ENCODE measurements at regions not wholly inside any gene's neighbourhood (a gene's known extent, or its start where the extent isn't known, plus 50 kb on each side); places are given as distances from the start of the nearest gene placed in this dataset.
"Not testable (repeated sequence)": the region's sequence is repeated elsewhere in the genome, so short reads cannot be mapped to it uniquely, and the experiment has no call there.

GRCh38 chr4:137468836-137469235, 63.5 kb downstream of the PCDH18 start:
- no peak for DNase-seq (ENCODE audit: low spot score)

GRCh38 chr4:137467537-137467936, 64.8 kb downstream of the PCDH18 start:
- no peak for DNase-seq (ENCODE audit: low spot score)

DNA sequence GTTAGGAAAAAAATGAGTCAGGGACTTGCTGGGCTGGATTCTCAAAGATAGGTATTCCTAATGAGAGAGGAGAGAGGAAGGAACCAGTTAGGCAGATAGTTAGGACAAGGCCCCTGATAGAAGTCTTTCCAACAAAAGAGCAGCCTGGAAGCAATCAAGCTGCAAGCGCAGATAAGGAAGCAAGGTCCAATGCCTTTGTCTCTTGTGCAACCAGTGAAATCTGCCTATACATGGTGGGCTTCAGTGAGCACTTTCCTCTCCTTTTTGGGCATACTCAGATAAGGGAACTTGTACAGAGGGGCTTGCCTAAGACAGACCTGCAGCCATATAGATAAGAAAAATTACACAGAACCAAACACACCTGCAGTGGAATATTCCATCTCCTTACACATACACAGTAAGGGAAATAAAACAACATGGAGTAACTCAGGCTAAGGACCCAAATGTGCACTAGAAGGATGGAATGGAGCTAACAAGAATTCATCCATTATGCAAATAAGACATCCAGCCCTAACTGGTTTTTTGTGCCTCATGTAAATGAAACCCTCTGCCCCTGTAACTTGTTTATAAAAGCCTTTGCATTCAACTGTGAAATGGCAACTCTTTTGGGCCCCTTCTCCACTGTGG, 68.8 kb downstream of the PCDH18 start:
- no peak for DNase-seq (ENCODE audit: low spot score)

- DNase-seq (ENCODE audit: low spot score) = no peak
Measured at GRCh38 chr4:137455647-137456321, 76.5 kb downstream of the PCDH18 start.

DNA sequence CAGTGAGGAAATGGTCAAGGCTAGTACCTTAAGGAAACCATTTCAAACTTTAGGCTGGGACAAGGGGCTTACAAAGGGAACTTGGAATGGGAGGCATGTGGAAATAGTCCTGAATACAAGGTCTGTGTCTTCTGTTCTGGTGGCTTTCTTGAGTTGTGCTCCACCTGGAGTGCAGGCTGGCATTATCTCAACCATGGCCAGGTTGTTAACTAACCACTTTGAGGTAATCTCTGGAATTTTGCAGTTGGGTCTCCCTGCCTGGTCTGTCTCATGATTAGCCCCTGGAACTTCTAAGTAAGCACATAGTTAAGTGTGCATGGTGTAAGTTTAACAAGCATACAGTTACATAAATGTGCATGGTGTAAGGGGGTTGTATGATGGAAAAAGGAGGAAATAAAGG, 77.5 kb downstream of the PCDH18 start:
- DNase-seq (ENCODE audit: low spot score) = no peak

DNA sequence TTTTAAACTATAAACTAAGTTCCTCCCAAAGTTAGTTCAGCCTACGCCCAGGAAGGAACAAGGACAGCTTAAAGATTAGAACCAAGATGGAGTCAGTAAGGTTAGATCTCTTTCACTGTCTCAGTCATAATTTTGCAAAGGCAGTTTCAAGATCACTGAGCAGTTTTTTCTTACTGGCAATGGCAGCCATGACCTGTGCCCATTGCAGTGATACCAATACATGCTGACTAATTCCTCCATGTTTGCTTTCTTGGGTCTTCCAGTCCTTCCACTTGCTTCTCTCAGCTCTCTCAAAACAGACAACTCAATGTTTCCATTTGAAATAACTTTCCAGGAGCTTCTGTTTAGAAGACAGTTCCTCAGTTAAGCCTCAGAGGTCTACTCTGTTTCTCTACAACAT, 79.5 kb downstream of the PCDH18 start:
- DNase-seq (ENCODE audit: low spot score) = no peak

- no peak for DNase-seq (ENCODE audit: low spot score)
Measured at GRCh38 chr4:137451172-137451825, 81.0 kb downstream of the PCDH18 start.

DNA sequence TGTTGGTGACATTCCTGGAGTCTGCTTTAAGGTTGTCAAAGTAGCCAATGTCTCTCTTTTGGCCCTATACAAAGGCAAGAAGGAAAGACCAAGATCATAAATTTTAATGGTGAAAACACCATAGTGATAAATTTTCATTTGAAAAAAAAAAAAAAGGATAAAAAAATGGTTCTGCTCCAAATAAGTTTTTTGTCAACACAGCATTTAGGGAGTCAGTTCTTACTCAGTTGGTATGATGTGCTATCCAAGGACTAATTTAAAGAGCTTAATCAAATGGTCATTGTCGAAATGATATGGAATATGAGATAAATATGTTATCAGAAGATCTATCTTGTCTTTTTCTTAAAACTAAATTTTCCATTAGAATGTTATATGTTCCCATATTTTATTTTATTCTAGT, 83.9 kb downstream of the PCDH18 start:
- no peak for DNase-seq (ENCODE audit: low spot score)

GRCh38 chr4:137446071-137446470, 86.2 kb downstream of the PCDH18 start:
- DNase-seq (ENCODE audit: low spot score) = no peak

DNA sequence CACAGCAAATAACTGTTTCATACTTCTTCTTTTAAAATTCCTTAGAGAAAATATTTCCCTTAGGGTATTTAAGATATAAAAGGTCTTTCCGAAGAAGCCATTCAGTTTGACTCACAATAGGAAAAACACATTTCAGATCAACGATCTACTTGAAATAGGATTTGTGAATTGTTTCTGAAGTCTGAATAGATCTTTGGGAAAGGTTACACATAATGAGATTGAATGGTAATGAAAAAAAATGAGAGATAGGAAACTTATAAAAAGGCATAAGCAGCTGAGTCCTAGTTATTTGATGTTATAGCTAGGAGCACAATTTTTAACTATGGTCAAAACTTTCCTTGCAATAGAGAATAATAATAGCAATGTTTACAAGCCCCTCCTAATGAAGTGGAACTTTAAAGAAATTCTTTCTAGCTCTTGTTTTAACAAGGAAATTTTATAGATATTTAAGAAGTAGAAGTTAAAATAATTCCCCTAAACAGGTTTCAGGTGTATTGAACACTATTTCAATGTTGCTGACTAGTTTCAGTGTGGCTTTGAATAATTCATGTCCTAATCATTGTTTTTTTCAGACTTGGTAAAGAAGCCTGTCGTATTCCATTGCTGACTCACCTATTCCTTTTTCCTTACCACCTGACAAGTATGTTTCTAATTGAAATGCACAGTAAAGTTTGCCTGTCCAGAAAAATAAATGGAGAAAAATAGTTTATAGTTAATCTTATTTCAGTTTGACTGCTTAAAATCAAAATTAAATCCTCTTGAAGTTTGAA, 89.1 kb downstream of the PCDH18 start:
- no peak for DNase-seq (ENCODE audit: low spot score)

DNA sequence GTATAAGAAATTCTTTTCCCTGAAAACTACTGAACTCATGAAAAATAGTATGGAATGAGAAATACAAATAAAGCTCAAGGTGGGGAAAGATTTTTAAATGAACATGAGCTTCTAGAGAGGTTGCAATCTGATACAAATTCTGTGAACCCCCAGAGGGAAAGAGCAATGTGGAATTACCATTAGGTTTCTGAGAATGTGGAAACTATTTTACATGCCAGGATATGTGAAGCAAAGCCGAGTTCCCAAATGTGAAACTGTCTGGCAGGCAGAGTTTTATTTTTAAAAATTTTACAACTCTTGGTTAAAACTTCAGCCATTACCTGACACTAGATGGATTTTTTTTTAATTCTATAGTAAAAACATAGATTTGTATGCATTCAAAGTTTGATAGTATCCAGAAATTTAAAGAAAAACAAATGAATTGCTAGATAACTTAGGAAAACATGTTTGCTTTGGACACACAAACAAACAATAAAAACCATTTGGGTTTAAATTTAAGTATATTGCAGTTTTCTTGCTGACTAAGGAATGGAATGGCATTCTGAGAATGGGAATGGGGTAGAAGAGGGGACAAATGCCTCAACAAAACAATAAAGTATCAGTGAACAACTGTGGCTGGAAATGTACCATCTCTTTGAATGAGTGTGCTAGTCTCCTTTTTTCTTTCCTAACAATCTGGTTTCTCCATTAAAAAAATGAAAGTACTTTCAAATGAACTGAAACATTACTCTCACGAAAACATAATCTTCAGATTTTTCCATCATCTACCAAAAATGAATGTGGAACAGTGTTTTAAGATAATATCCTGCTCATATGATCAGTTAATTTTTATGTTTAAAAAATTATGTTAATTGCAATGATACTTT, 99.6 kb downstream of the PCDH18 start:
- DNase-seq (ENCODE audit: low spot score) = no peak

GRCh38 chr4:137430171-137430570, 102.1 kb downstream of the PCDH18 start:
- no peak for DNase-seq (ENCODE audit: low spot score)

GRCh38 chr4:137427411-137427810, 104.9 kb downstream of the PCDH18 start:
- DNase-seq (ENCODE audit: low spot score) = no peak

DNA sequence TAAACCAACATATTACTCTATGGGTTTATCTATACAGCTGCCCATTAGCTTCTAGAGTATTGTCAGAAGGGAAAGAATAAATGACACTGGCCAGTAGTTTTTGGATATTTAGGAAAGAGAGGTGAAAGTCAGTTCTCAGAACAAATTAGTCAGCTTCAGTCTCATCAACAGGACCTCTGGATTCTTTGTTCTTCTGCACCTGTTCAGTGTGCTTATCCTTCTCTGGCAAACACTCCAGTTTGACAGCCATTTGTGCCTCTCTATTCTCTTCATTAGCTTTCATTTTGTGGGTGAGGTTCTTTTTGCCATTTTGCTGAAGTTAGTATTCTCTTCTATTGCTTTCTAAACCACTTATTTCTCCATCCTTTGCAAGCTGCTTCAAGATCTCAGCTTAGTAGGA, 107.0 kb downstream of the PCDH18 start:
- no peak for DNase-seq (ENCODE audit: low spot score)

GRCh38 chr4:137422666-137423065, 109.6 kb downstream of the PCDH18 start:
- no peak for DNase-seq (ENCODE audit: low spot score)

DNA sequence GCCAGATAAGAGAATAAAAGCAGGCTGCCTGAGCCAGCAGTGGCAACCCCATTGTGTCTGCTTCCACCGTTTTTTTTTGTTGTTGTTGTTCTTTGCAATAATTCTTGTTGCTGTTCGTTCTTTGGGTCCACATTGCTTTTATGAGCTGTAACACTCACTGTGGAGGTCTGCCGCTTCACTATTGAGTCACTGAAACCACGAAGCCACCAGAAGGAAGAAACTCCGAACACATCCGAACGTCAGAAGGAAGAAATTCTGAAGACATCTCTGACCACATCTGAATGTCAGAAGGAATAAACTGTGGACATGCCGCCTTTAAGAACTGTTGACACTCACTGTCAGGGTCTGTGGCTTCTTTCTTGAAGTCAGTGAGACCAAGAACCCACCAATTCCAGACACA, 110.5 kb downstream of the PCDH18 start:
- no peak for DNase-seq (ENCODE audit: low spot score)

GRCh38 chr4:137420901-137421396, 111.3 kb downstream of the PCDH18 start:
- DNase-seq (ENCODE audit: low spot score) = no peak

- DNase-seq (ENCODE audit: low spot score) = no peak
Measured at GRCh38 chr4:137417676-137418075, 114.6 kb downstream of the PCDH18 start.

DNA sequence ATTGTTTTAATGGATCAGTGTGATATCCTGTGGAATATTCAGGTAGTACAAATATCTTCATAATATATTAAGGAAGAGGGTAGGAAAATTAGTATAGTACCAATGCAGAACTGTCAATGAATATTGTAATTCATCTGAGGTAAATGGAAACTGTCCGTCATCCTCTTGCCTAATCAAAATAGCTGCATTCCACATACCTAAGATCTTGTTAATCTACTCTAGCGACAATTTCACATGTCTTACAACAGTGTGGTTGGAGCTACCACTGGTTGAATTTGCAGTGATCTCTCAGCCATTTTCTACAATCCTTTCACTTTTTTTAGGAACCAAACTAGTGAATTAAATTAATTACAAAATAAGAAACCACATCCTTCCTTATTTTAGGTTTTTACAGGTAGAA, 117.5 kb downstream of the PCDH18 start:
- DNase-seq (ENCODE audit: low spot score) = no peak

GRCh38 chr4:137408527-137409177, 123.6 kb downstream of the PCDH18 start:
- DNase-seq (ENCODE audit: low spot score) = no peak

GRCh38 chr4:137405833-137406232, 126.5 kb downstream of the PCDH18 start:
- DNase-seq (ENCODE audit: low spot score) = not testable (repeated sequence)
